ENCODE measurements at regions not wholly inside any gene's neighbourhood (a gene's known extent, or its start where the extent isn't known, plus 50 kb on each side); places are given as distances from the start of the nearest gene placed in this dataset.
A peak's percentile ranks its signal among the peaks of the same experiment; 100 is the strongest.

GRCh38 chr5:2579126-2579525, 172.4 kb downstream of the IRX2 start:
- BruUV-seq (replicated peaks) = no TSS peak
- CTCF ChIA-PET = interaction anchor here (0.7 to 1.6 kb wide), 13 partner anchors 8 to 654 kb away, joined by 3 to 7 read pairs (median 4); no protein-coding TSS in a partner anchor
- Mint-ChIP-seq H3K27ac (ENCODE audit: low read depth, unreplicated experiment) (no peak overlapping the region), H3K9me3 (ENCODE audit: unreplicated experiment) (no peaks in the 10 kb centered on the region), H3K36me3 (ENCODE audit: insufficient read depth, unreplicated experiment) (peaks cover 5% of the 10 kb centered on the region), H3K27me3 (ENCODE audit: insufficient read depth, unreplicated experiment) (no peaks in the 10 kb centered on the region), H3K4me3 (ENCODE audit: unreplicated experiment) (no peak overlapping the region), H3K4me1 (ENCODE audit: insufficient read depth, unreplicated experiment) (peaks cover 26% of the 10 kb centered on the region)
- TF ChIP-seq CTCF (IDR thresholded peaks at IDR 0.05; ENCODE audit: unreplicated experiment) = no peak
- POLR2A ChIA-PET = interaction anchor here (0.8 to 1.4 kb wide), 3 partner anchors 10 to 171 kb away, joined by 3 to 4 read pairs (median 3); no protein-coding TSS in a partner anchor
- DNase-seq (ENCODE audit: unreplicated experiment) = peak; percentile 46
- intact Hi-C loops (cut with micrococcal nuclease) = loop anchor here (1.0 kb wide), 1 partner anchor 167 kb away; no protein-coding TSS in a partner anchor

GRCh38 chr5:2577312-2578036, 174.0 kb downstream of the IRX2 start:
- POLR2A ChIA-PET = no interaction called here
- CTCF ChIA-PET = interaction anchor here (0.6 to 1.1 kb wide), 4 partner anchors 15 to 441 kb away, joined by 3 to 5 read pairs (median 3); no protein-coding TSS in a partner anchor
- Mint-ChIP-seq H3K9me3 (ENCODE audit: unreplicated experiment) (no peaks in the 10 kb centered on the region), H3K4me1 (ENCODE audit: insufficient read depth, unreplicated experiment) (peaks cover 27% of the 10 kb centered on the region), H3K4me3 (ENCODE audit: unreplicated experiment) (no peak overlapping the region), H3K27me3 (ENCODE audit: insufficient read depth, unreplicated experiment) (no peaks in the 10 kb centered on the region), H3K36me3 (ENCODE audit: insufficient read depth, unreplicated experiment) (peaks cover 5% of the 10 kb centered on the region), H3K27ac (ENCODE audit: low read depth, unreplicated experiment) (no peak overlapping the region)
- no TSS peak for BruUV-seq (replicated peaks)
- intact Hi-C loops (cut with micrococcal nuclease) = no loop called here
- no peak for DNase-seq (ENCODE audit: unreplicated experiment)
- TF ChIP-seq CTCF (IDR thresholded peaks at IDR 0.05; ENCODE audit: unreplicated experiment) = no peak

- no peak overlapping the region for H3K27ac Mint-ChIP-seq (ENCODE audit: low read depth, unreplicated experiment)
- DNase-seq (ENCODE audit: unreplicated experiment) = no peak
- intact Hi-C loops (cut with micrococcal nuclease) = no loop called here
- no peaks in the 10 kb centered on the region for H3K27me3 Mint-ChIP-seq (ENCODE audit: insufficient read depth, unreplicated experiment)
- peaks cover 1% of the 10 kb centered on the region for H3K36me3 Mint-ChIP-seq (ENCODE audit: insufficient read depth, unreplicated experiment)
- no peak for TF ChIP-seq CTCF (IDR thresholded peaks at IDR 0.05; ENCODE audit: unreplicated experiment)
- POLR2A ChIA-PET = interaction anchor here (0.6 to 0.8 kb wide), 2 partner anchors 109 to 625 kb away, joined by 3 read pairs; no protein-coding TSS in a partner anchor
- H3K4me1 Mint-ChIP-seq (ENCODE audit: insufficient read depth, unreplicated experiment) = peaks cover 27% of the 10 kb centered on the region
- H3K4me3 Mint-ChIP-seq (ENCODE audit: unreplicated experiment) = no peak overlapping the region
- H3K9me3 Mint-ChIP-seq (ENCODE audit: unreplicated experiment) = no peaks in the 10 kb centered on the region
- CTCF ChIA-PET = interaction anchor here (0.6 kb wide), 4 partner anchors 16 to 440 kb away, joined by 3 to 5 read pairs (median 3); no protein-coding TSS in a partner anchor
- no TSS peak for BruUV-seq (replicated peaks)
These were observed 174.7 kb downstream of the IRX2 start for GRCh38 chr5:2576823-2577222.

- CTCF ChIA-PET = interaction anchor here (0.6 kb wide), 2 partner anchors 174 to 1035 kb away, joined by 3 read pairs; no protein-coding TSS in a partner anchor
- no peak for DNase-seq (ENCODE audit: unreplicated experiment)
- no peak for TF ChIP-seq CTCF (IDR thresholded peaks at IDR 0.05; ENCODE audit: unreplicated experiment)
- POLR2A ChIA-PET = interaction anchor here (0.6 to 0.8 kb wide), 2 partner anchors 18 to 171 kb away, joined by 3 read pairs; no protein-coding TSS in a partner anchor
- Mint-ChIP-seq H3K9me3 (ENCODE audit: unreplicated experiment) (no peaks in the 10 kb centered on the region), H3K4me1 (ENCODE audit: insufficient read depth, unreplicated experiment) (peaks cover 27% of the 10 kb centered on the region), H3K27me3 (ENCODE audit: insufficient read depth, unreplicated experiment) (no peaks in the 10 kb centered on the region), H3K36me3 (ENCODE audit: insufficient read depth, unreplicated experiment) (no peaks in the 10 kb centered on the region), H3K4me3 (ENCODE audit: unreplicated experiment) (no peak overlapping the region), H3K27ac (ENCODE audit: low read depth, unreplicated experiment) (no peak overlapping the region)
- intact Hi-C loops (cut with micrococcal nuclease) = no loop called here
- no TSS peak for BruUV-seq (replicated peaks)
These were observed 175.6 kb downstream of the IRX2 start for GRCh38 chr5:2575871-2576270.

Measured in MCF 10A (cell line).